ENCODE measurements at regions not wholly inside any gene's neighbourhood (a gene's known extent, or its start where the extent isn't known, plus 50 kb on each side); places are given as distances from the start of the nearest gene placed in this dataset.
"Not testable (repeated sequence)": the region's sequence is repeated elsewhere in the genome, so short reads cannot be mapped to it uniquely, and the experiment has no call there.

GRCh38 chr4:111045992-111046391 is 423.1 kb upstream of the PITX2 start:
- DNase-seq = no peak

GRCh38 chr4:111046811-111047210 is 423.9 kb upstream of the PITX2 start:
- DNase-seq = no peak

- DNase-seq = no peak
Observed at GRCh38 chr4:111048316-111048715, 425.4 kb upstream of the PITX2 start.

- DNase-seq = no peak
Observed at GRCh38 chr4:111064342-111064993, 441.6 kb upstream of the PITX2 start.

GRCh38 chr4:111066001-111066400 is 443.1 kb upstream of the PITX2 start:
- DNase-seq = no peak

- DNase-seq = no peak
Observed at GRCh38 chr4:111066447-111066846, 443.6 kb upstream of the PITX2 start.

- no peak for DNase-seq
Observed at GRCh38 chr4:111066887-111067286, 444.0 kb upstream of the PITX2 start.

GRCh38 chr4:111068883-111069282 is 446.0 kb upstream of the PITX2 start:
- no peak for DNase-seq

- no peak for DNase-seq
Observed at GRCh38 chr4:111070390-111070789, 447.5 kb upstream of the PITX2 start.

- no peak for DNase-seq
Observed at GRCh38 chr4:111074523-111075114, 451.7 kb upstream of the PITX2 start.

- DNase-seq = not testable (repeated sequence)
Observed at GRCh38 chr4:111076299-111076698, 453.4 kb upstream of the PITX2 start.

- no peak for DNase-seq
Observed at GRCh38 chr4:111108153-111108552, 485.3 kb upstream of the PITX2 start.

- no peak for DNase-seq
Observed at GRCh38 chr4:111113591-111113990, 490.7 kb upstream of the PITX2 start.

- DNase-seq = no peak
Observed at GRCh38 chr4:111115881-111116280, 493.0 kb upstream of the PITX2 start.

GRCh38 chr4:111120191-111120590 is 497.3 kb upstream of the PITX2 start:
- DNase-seq = no peak

GRCh38 chr4:111126340-111126739 is 503.5 kb upstream of the PITX2 start:
- DNase-seq = no peak

GRCh38 chr4:111127841-111128240 is 505.0 kb upstream of the PITX2 start:
- no peak for DNase-seq

GRCh38 chr4:111128327-111128726 is 505.4 kb upstream of the PITX2 start:
- no peak for DNase-seq

- no peak for DNase-seq
Observed at GRCh38 chr4:111136438-111136837, 513.6 kb upstream of the PITX2 start.

- DNase-seq = no peak
Observed at GRCh38 chr4:111136967-111137366, 514.1 kb upstream of the PITX2 start.

GRCh38 chr4:111143510-111143909 is 520.6 kb upstream of the PITX2 start:
- no peak for DNase-seq

GRCh38 chr4:111154934-111155333 is 532.1 kb upstream of the PITX2 start:
- no peak for DNase-seq

- DNase-seq = not testable (repeated sequence)
Observed at GRCh38 chr4:111164556-111164955, 541.7 kb upstream of the PITX2 start.

- DNase-seq = no peak
Observed at GRCh38 chr4:111174331-111174730, 551.5 kb upstream of the PITX2 start.

- DNase-seq = no peak
Observed at GRCh38 chr4:111178231-111178630, 555.4 kb upstream of the PITX2 start.
